ENCODE measurements at regions not wholly inside any gene's neighbourhood (a gene's known extent, or its start where the extent isn't known, plus 50 kb on each side); places are given as distances from the start of the nearest gene placed in this dataset.

DNA sequence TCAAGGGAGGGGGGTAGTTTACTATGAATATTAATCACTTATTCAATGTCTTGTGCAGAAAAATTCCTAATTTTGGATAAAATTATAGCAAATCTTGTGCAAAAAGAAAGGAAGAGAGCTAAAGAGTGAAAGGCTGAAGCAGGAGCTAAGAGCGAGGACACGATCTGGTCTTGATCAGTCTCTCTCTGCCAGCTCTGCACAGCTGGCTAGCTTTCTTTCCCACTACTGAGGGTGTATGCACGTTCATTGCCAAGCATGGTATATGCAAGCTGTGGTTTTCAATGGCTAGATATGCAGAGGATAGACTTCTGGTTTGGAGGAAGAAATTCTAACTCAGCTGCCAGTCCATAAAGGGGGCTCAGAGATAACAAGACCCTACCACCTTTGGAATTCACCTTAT is 297.3 kb downstream of the CYRIA start:
- POLR2A ChIA-PET = no interaction called here
- no peaks in the 10 kb centered on the region for H3K4me1 ChIP-seq (ENCODE audit: control insufficient read depth, insufficient read depth, low read length)
- no peak overlapping the region for H3K27ac ChIP-seq (ENCODE audit: extremely low read depth, low read depth, low read length)
- no peak for TF ChIP-seq ZNF354C (tag by site-specific recombination; IDR thresholded peaks at IDR 0.05; ENCODE audit: borderline replicate concordance, low read depth)
- no peak for TF ChIP-seq ZNF555 (tag by site-specific recombination; conservative IDR thresholded peaks at IDR 0.05)
- TF ChIP-seq, protein P1, sequence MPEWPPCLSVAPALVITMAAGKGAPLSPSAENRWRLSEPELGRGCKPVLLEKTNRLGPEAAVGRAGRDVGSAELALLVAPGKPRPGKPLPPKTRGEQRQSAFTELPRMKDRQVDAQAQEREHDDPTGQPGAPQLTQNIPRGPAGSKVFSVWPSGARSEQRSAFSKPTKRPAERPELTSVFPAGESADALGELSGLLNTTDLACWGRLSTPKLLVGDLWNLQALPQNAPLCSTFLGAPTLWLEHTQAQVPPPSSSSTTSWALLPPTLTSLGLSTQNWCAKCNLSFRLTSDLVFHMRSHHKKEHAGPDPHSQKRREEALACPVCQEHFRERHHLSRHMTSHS (tag by site-specific recombination; IDR thresholded peaks at IDR 0.05) = no peak
- TF ChIP-seq KLF16 (tag by site-specific recombination; IDR thresholded peaks at IDR 0.05) = no peak
- TF ChIP-seq ZNF571 (tag by site-specific recombination; IDR thresholded peaks at IDR 0.05) = no peak
- TF ChIP-seq, protein P2, sequence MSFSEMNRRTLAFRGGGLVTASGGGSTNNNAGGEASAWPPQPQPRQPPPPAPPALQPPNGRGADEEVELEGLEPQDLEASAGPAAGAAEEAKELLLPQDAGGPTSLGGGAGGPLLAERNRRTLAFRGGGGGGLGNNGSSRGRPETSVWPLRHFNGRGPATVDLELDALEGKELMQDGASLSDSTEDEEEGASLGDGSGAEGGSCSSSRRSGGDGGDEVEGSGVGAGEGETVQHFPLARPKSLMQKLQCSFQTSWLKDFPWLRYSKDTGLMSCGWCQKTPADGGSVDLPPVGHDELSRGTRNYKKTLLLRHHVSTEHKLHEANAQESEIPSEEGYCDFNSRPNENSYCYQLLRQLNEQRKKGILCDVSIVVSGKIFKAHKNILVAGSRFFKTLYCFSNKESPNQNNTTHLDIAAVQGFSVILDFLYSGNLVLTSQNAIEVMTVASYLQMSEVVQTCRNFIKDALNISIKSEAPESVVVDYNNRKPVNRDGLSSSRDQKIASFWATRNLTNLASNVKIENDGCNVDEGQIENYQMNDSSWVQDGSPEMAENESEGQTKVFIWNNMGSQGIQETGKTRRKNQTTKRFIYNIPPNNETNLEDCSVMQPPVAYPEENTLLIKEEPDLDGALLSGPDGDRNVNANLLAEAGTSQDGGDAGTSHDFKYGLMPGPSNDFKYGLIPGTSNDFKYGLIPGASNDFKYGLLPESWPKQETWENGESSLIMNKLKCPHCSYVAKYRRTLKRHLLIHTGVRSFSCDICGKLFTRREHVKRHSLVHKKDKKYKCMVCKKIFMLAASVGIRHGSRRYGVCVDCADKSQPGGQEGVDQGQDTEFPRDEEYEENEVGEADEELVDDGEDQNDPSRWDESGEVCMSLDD (tag by site-specific recombination; IDR thresholded peaks at IDR 0.05) = no peak
- TF ChIP-seq ZNF776 (tag by site-specific recombination; IDR thresholded peaks at IDR 0.05; ENCODE audit: borderline replicate concordance) = no peak
- TF ChIP-seq, protein P3, sequence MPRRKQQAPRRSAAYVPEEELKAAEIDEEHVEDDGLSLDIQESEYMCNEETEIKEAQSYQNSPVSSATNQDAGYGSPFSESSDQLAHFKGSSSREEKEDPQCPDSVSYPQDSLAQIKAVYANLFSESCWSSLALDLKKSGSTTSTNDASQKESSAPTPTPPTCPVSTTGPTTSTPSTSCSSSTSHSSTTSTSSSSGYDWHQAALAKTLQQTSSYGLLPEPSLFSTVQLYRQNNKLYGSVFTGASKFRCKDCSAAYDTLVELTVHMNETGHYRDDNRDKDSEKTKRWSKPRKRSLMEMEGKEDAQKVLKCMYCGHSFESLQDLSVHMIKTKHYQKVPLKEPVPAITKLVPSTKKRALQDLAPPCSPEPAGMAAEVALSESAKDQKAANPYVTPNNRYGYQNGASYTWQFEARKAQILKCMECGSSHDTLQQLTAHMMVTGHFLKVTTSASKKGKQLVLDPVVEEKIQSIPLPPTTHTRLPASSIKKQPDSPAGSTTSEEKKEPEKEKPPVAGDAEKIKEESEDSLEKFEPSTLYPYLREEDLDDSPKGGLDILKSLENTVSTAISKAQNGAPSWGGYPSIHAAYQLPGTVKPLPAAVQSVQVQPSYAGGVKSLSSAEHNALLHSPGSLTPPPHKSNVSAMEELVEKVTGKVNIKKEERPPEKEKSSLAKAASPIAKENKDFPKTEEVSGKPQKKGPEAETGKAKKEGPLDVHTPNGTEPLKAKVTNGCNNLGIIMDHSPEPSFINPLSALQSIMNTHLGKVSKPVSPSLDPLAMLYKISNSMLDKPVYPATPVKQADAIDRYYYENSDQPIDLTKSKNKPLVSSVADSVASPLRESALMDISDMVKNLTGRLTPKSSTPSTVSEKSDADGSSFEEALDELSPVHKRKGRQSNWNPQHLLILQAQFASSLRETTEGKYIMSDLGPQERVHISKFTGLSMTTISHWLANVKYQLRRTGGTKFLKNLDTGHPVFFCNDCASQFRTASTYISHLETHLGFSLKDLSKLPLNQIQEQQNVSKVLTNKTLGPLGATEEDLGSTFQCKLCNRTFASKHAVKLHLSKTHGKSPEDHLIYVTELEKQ (tag by site-specific recombination; IDR thresholded peaks at IDR 0.05; ENCODE audit: borderline replicate concordance) = no peak
- no peak for TF ChIP-seq ZNF335 (tag by site-specific recombination; conservative IDR thresholded peaks at IDR 0.05)
- TF ChIP-seq, protein P4, sequence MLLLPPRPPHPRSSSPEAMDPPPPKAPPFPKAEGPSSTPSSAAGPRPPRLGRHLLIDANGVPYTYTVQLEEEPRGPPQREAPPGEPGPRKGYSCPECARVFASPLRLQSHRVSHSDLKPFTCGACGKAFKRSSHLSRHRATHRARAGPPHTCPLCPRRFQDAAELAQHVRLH (tag by site-specific recombination; IDR thresholded peaks at IDR 0.05) = no peak
- TF ChIP-seq ZNF664 (tag by site-specific recombination; IDR thresholded peaks at IDR 0.05) = no peak
- TF ChIP-seq KLF10 (tag by site-specific recombination; IDR thresholded peaks at IDR 0.05) = no peak
- TF ChIP-seq, protein P5, sequence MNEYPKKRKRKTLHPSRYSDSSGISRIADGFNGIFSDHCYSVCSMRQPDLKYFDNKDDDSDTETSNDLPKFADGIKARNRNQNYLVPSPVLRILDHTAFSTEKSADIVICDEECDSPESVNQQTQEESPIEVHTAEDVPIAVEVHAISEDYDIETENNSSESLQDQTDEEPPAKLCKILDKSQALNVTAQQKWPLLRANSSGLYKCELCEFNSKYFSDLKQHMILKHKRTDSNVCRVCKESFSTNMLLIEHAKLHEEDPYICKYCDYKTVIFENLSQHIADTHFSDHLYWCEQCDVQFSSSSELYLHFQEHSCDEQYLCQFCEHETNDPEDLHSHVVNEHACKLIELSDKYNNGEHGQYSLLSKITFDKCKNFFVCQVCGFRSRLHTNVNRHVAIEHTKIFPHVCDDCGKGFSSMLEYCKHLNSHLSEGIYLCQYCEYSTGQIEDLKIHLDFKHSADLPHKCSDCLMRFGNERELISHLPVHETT (tag by site-specific recombination; IDR thresholded peaks at IDR 0.05) = no peak
- TF ChIP-seq, protein P6, sequence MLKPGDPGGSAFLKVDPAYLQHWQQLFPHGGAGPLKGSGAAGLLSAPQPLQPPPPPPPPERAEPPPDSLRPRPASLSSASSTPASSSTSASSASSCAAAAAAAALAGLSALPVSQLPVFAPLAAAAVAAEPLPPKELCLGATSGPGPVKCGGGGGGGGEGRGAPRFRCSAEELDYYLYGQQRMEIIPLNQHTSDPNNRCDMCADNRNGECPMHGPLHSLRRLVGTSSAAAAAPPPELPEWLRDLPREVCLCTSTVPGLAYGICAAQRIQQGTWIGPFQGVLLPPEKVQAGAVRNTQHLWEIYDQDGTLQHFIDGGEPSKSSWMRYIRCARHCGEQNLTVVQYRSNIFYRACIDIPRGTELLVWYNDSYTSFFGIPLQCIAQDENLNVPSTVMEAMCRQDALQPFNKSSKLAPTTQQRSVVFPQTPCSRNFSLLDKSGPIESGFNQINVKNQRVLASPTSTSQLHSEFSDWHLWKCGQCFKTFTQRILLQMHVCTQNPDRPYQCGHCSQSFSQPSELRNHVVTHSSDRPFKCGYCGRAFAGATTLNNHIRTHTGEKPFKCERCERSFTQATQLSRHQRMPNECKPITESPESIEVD (tag by site-specific recombination; IDR thresholded peaks at IDR 0.05) = no peak
- H3K4me3 ChIP-seq (ENCODE audit: low read depth, low read length) = no peak overlapping the region
- H3K9me3 ChIP-seq (ENCODE audit: control insufficient read depth, insufficient read depth, low read depth, low read length) = no peaks in the 10 kb centered on the region
- CTCF ChIA-PET = interaction anchor here (0.6 to 0.7 kb wide), 3 partner anchors 88 to 427 kb away, joined by 3 to 5 read pairs (median 3); no protein-coding TSS in a partner anchor
- H3K36me3 ChIP-seq (ENCODE audit: control insufficient read depth in 2 of 2, insufficient read depth in 1 of 2, low read length in 2 of 2) = no peaks in the 10 kb centered on the region

DNA sequence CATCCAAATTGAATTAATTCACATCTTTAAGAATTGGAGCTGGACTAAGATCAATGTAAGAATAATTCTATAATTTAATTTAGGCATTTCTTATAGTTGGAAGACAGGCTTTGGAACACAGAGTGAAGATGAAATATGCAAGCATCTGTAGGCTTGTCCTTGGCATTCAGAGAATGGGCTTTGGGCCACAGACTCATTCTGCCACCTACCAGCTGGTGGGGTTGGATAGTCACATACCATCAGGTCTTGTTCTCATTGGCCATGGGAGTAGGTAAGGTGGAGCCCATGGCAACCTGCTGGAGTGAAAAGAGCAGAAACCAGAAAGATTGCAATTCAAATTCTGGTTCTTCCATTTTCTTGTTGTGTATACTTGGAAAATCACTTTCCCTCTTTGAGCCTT is 300.3 kb downstream of the CYRIA start:
- ChIA-PET CTCF (no interaction called here), POLR2A (no interaction called here)
- H3K27ac ChIP-seq (ENCODE audit: extremely low read depth, low read depth, low read length) = no peak overlapping the region
- no peak overlapping the region for H3K4me3 ChIP-seq (ENCODE audit: low read depth, low read length)
- no peaks in the 10 kb centered on the region for H3K4me1 ChIP-seq (ENCODE audit: control insufficient read depth, insufficient read depth, low read length)
- H3K36me3 ChIP-seq (ENCODE audit: control insufficient read depth in 2 of 2, insufficient read depth in 1 of 2, low read length in 2 of 2) = no peaks in the 10 kb centered on the region
- H3K9me3 ChIP-seq (ENCODE audit: control insufficient read depth, insufficient read depth, low read depth, low read length) = no peaks in the 10 kb centered on the region
- TF ChIP-seq ZNF830 (tag by site-specific recombination; IDR thresholded peaks at IDR 0.05; ENCODE audit: low read depth) (no peak), ZNF169 (tag by site-specific recombination; IDR thresholded peaks at IDR 0.05) (no peak), SCRT1 (tag by site-specific recombination; IDR thresholded peaks at IDR 0.05; ENCODE audit: borderline replicate concordance) (no peak), ZNF202 (tag by site-specific recombination; IDR thresholded peaks at IDR 0.05; ENCODE audit: borderline replicate concordance) (no peak), ZNF10 (tag by site-specific recombination; IDR thresholded peaks at IDR 0.05) (no peak)
- TF ChIP-seq, protein P7, sequence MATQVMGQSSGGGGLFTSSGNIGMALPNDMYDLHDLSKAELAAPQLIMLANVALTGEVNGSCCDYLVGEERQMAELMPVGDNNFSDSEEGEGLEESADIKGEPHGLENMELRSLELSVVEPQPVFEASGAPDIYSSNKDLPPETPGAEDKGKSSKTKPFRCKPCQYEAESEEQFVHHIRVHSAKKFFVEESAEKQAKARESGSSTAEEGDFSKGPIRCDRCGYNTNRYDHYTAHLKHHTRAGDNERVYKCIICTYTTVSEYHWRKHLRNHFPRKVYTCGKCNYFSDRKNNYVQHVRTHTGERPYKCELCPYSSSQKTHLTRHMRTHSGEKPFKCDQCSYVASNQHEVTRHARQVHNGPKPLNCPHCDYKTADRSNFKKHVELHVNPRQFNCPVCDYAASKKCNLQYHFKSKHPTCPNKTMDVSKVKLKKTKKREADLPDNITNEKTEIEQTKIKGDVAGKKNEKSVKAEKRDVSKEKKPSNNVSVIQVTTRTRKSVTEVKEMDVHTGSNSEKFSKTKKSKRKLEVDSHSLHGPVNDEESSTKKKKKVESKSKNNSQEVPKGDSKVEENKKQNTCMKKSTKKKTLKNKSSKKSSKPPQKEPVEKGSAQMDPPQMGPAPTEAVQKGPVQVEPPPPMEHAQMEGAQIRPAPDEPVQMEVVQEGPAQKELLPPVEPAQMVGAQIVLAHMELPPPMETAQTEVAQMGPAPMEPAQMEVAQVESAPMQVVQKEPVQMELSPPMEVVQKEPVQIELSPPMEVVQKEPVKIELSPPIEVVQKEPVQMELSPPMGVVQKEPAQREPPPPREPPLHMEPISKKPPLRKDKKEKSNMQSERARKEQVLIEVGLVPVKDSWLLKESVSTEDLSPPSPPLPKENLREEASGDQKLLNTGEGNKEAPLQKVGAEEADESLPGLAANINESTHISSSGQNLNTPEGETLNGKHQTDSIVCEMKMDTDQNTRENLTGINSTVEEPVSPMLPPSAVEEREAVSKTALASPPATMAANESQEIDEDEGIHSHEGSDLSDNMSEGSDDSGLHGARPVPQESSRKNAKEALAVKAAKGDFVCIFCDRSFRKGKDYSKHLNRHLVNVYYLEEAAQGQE (tag by site-specific recombination; IDR thresholded peaks at IDR 0.05) = no peak
